HEK293T (cell line): ENCODE measurements at regions not wholly inside any gene's neighbourhood (a gene's known extent, or its start where the extent isn't known, plus 50 kb on each side); places are given as distances from the start of the nearest gene placed in this dataset.

Source experiments
- CTBP1 ChIP-seq: fragments of 450-650 bp; IDR thresholded peaks from 2 replicates; pipeline ENCODE4 v1.6.1; 2016; ENCODE audit warnings: borderline replicate concordance
- FOXM1 ChIP-seq: fragments of 450-650 bp; IDR thresholded peaks from 2 replicates; pipeline ENCODE4 v1.6.1; 2017; ENCODE audit warnings: mild to moderate bottlenecking, borderline replicate concordance
- HDGF ChIP-seq: fragments of 450-650 bp; IDR thresholded peaks from 2 replicates; pipeline ENCODE4 v1.6.1; 2017; ENCODE audit warnings: antibody characterized with exemption, borderline replicate concordance
- SP1 ChIP-seq: fragments of 450-650 bp; IDR thresholded peaks from 2 replicates; pipeline ENCODE4 v1.6.1; 2017
- SUZ12 ChIP-seq: fragments of 450-650 bp; IDR thresholded peaks from 2 replicates; pipeline ENCODE4 v1.6.1; 2016; ENCODE audit warnings: mild to moderate bottlenecking
- TARDBP ChIP-seq: fragments of 450-650 bp; IDR thresholded peaks from 2 replicates; pipeline ENCODE4 v1.6.1; 2016
- ZNF384 ChIP-seq: fragments of 450-650 bp; IDR thresholded peaks from 2 replicates; pipeline ENCODE4 v1.6.1; 2016

DNA sequence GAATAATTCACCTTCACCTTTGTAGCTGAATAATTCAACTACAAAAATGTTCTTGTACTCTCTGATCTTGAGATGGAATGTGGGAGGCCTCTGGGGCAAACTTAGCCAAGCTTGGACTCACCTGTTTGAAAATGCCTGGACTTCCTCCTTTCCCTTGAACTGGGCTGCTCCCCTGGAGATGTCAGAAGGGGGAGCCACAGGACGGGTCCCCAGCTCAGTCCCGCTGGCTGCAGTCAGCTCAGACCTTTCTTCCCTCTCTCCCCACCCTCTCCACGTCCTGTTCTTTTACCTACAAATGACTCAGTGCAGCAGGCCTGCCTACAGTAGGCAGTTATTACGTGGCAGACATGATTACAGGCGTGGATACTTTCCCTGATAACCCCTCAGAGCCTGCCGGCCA is 131.5 kb upstream of the RALGAPA2 start:
- TF ChIP-seq CTBP1 (no peak), SUZ12 (no peak), FOXM1 (no peak), ZNF384 (no peak), HDGF (no peak), TARDBP (no peak), SP1 (no peak)
